Neuronal stem cell (in vitro differentiated cells): ENCODE measurements at regions not wholly inside any gene's neighbourhood (a gene's known extent, or its start where the extent isn't known, plus 50 kb on each side); places are given as distances from the start of the nearest gene placed in this dataset.
A peak's percentile ranks its signal among the peaks of the same experiment; 100 is the strongest.

Experiments
- DNase-seq: peaks from one replicate; pipeline ENCODE4 v3.0.0-alpha.2; 2013; ENCODE audit warnings: low spot score
- H2AFZ ChIP-seq: one replicate; pipeline ENCODE4 v1.6.1; 2013; ENCODE audit warnings: mild to moderate bottlenecking, low read length, inconsistent platforms
- H2AK5ac ChIP-seq: 2 replicates; pipeline ENCODE4 v1.6.1; 2013; ENCODE audit warnings: low read depth, mild to moderate bottlenecking, inconsistent platforms, low read length, moderate library complexity, mixed read lengths
- H2BK120ac ChIP-seq: 2 replicates; pipeline ENCODE4 v1.6.1; 2013; ENCODE audit warnings: low read depth, mild to moderate bottlenecking, inconsistent platforms, low read length, moderate library complexity, mixed read lengths
- H2BK12ac ChIP-seq: one replicate; pipeline ENCODE4 v1.6.1; 2013; ENCODE audit warnings: low read length, inconsistent platforms
- H2BK15ac ChIP-seq: 2 replicates; pipeline ENCODE4 v1.6.1; 2013; ENCODE audit warnings: mild to moderate bottlenecking, low read length, inconsistent platforms, mixed read lengths
- H2BK5ac ChIP-seq: one replicate; pipeline ENCODE4 v1.6.1; 2013; ENCODE audit warnings: inconsistent platforms, mild to moderate bottlenecking, low read length, moderate library complexity
- H3K14ac ChIP-seq: one replicate; pipeline ENCODE4 v1.6.1; 2013; ENCODE audit warnings: low read length, inconsistent platforms
- H3K18ac ChIP-seq: 2 replicates; pipeline ENCODE4 v1.6.1; 2013; ENCODE audit warnings: low read length, inconsistent platforms
- H3K23ac ChIP-seq: 2 replicates; pipeline ENCODE4 v1.6.1; 2013; ENCODE audit warnings: low read depth, mild to moderate bottlenecking, mixed read lengths, low read length, inconsistent platforms; ENCODE audit not compliant: poor library complexity
- H3K27ac ChIP-seq: replicated peaks from 3 replicates; pipeline ENCODE4 v1.5.1; 2013; ENCODE audit warnings: low read length, inconsistent platforms
- H3K27me3 ChIP-seq, 3 experiments: 2 replicates each; pipeline ENCODE4 v1.6.1; 2013; ENCODE audit warnings: low read length in 3 of 3, mild to moderate bottlenecking in 2 of 3, inconsistent platforms in 1 of 3, low read depth in 1 of 3, mixed read lengths in 1 of 3, moderate library complexity in 1 of 3; ENCODE audit not compliant: control insufficient read depth in 3 of 3, insufficient read depth in 3 of 3
- H3K36me3 ChIP-seq, 2 donors: replicated peaks in 1 of 2; 2 replicates each; pipeline ENCODE4 v1.6.1; 2013; ENCODE audit warnings: low read length in 2 of 2; ENCODE audit not compliant: control insufficient read depth in 2 of 2, insufficient read depth in 2 of 2
- H3K4ac ChIP-seq: 2 replicates; pipeline ENCODE4 v1.6.1; 2013; ENCODE audit warnings: inconsistent platforms, mild to moderate bottlenecking, low read length, moderate library complexity
- H3K4me1 ChIP-seq, 2 donors: 1 replicate in 1 of 2; 2 replicates in 1 of 2; pipeline ENCODE4 v1.6.1; 2013; ENCODE audit warnings: low read length in 2 of 2, low read depth in 1 of 2; ENCODE audit not compliant: control insufficient read depth in 2 of 2, insufficient read depth in 1 of 2
- H3K4me2 ChIP-seq: one replicate; pipeline ENCODE4 v1.6.1; 2013; ENCODE audit warnings: mild to moderate bottlenecking, low read length, inconsistent platforms; ENCODE audit not compliant: insufficient read depth, poor library complexity, severe bottlenecking
- H3K4me3 ChIP-seq, 2 donors: 2 replicates each; pipeline ENCODE4 v1.5.1; 2013; ENCODE audit warnings: low read length in 2 of 2, mild to moderate bottlenecking in 2 of 2, inconsistent platforms in 1 of 2, moderate library complexity in 1 of 2
- H3K79me1 ChIP-seq: one replicate; pipeline ENCODE4 v1.6.1; 2013; ENCODE audit warnings: low read depth, mild to moderate bottlenecking, inconsistent platforms, low read length, moderate library complexity
- H3K9ac ChIP-seq: one replicate; pipeline ENCODE4 v1.6.1; 2013; ENCODE audit warnings: mild to moderate bottlenecking, low read depth, low read length, inconsistent platforms; ENCODE audit not compliant: poor library complexity
- H3K9me3 ChIP-seq, 2 donors: replicated peaks in 1 of 2; 2 replicates each; pipeline versions ENCODE3 to v1.6.1; 2013; ENCODE audit warnings: low read length in 2 of 2, mild to moderate bottlenecking in 2 of 2, inconsistent platforms in 1 of 2, low read depth in 1 of 2, mixed read lengths in 1 of 2, moderate library complexity in 1 of 2; ENCODE audit not compliant: control insufficient read depth in 2 of 2, insufficient read depth in 1 of 2
- H4K8ac ChIP-seq: one replicate; pipeline ENCODE4 v1.6.1; 2013; ENCODE audit warnings: low read depth, mild to moderate bottlenecking, inconsistent platforms, low read length, moderate library complexity
- H4K91ac ChIP-seq: one replicate; pipeline ENCODE4 v1.6.1; 2013; ENCODE audit warnings: low read length, low read depth, mild to moderate bottlenecking, inconsistent platforms; ENCODE audit not compliant: poor library complexity
- WGBS, 2 donors: extraction: QIAGEN DNeasy Blood & Tissue Kit; methylation state at CpG; one replicate each; pipeline ENCODE4 v1.1.7; 2013; ENCODE audit warnings: missing lambda C conversion rate in 2 of 2, mixed read lengths in 1 of 2; ENCODE audit not compliant: insufficient read length in 2 of 2, insufficient replicate concordance in 1 of 2; ENCODE audit errors: extremely low coverage in 2 of 2; 5-methylcytosine and 5-hydroxymethylcytosine counted together

- no peak overlapping the region for H3K4me3 ChIP-seq
- no peak overlapping the region for H2BK5ac ChIP-seq
- H3K18ac ChIP-seq = no peak overlapping the region
- no peak overlapping the region for H2BK120ac ChIP-seq
- H3K79me1 ChIP-seq = no peaks in the 10 kb centered on the region
- H3K27ac ChIP-seq = no peak overlapping the region
- no peak overlapping the region for H3K23ac ChIP-seq
- H3K27me3 ChIP-seq = no peaks in the 10 kb centered on the region
- no peak overlapping the region for H2BK12ac ChIP-seq
- no peak overlapping the region for H2AK5ac ChIP-seq
- no peak for DNase-seq
- no peak overlapping the region for H4K8ac ChIP-seq
- no peak overlapping the region for H3K4me2 ChIP-seq
- peaks cover 2 to 6% of the 10 kb centered on the region in 2 donors for H3K4me1 ChIP-seq
- no peak overlapping the region for H3K9ac ChIP-seq
- no peak overlapping the region for H3K4ac ChIP-seq
- H4K91ac ChIP-seq = no peak overlapping the region
- H3K9me3 ChIP-seq = peaks cover 3 to 12% of the 10 kb centered on the region in 2 donors
- no CpG with 5 or more reads among the region's 1 CpG for WGBS, 2 donors
- no peak overlapping the region for H2AFZ ChIP-seq
- H3K36me3 ChIP-seq = no peaks in the 10 kb centered on the region
- no peak overlapping the region for H2BK15ac ChIP-seq
- H3K14ac ChIP-seq = peak overlapping the region; percentile 21
Measured at GRCh38 chr11:100622404-100622803, 64.7 kb upstream of the ARHGAP42 start.

GRCh38 chr11:100624346-100624745 is 62.7 kb upstream of the ARHGAP42 start:
- Histone ChIP-seq H2BK12ac (no peak overlapping the region), H4K8ac (no peak overlapping the region), H2BK15ac (no peak overlapping the region), H3K36me3 (no peaks in the 10 kb centered on the region), H3K9me3 (peaks cover 3 to 12% of the 10 kb centered on the region in 2 donors), H3K18ac (no peak overlapping the region), H3K27me3 (no peaks in the 10 kb centered on the region), H3K79me1 (no peaks in the 10 kb centered on the region), H3K9ac (no peak overlapping the region), H2AK5ac (no peak overlapping the region), H2BK5ac (no peak overlapping the region), H2AFZ (no peak overlapping the region), H3K4me3 (no peak overlapping the region), H3K4me2 (no peak overlapping the region), H3K23ac (no peak overlapping the region), H3K14ac (no peak overlapping the region), H2BK120ac (no peak overlapping the region), H3K27ac (no peak overlapping the region), H3K4me1 (peaks cover 2 to 3% of the 10 kb centered on the region in 2 donors), H4K91ac (no peak overlapping the region), H3K4ac (no peak overlapping the region)
- no peak for DNase-seq
- WGBS, 2 donors = no CpG with 5 or more reads among the region's 2 CpGs

GRCh38 chr11:100625041-100625440 is 62.0 kb upstream of the ARHGAP42 start:
- Histone ChIP-seq H2AK5ac (no peak overlapping the region), H3K23ac (no peak overlapping the region), H3K4me2 (no peak overlapping the region), H2BK15ac (no peak overlapping the region), H2BK120ac (no peak overlapping the region), H3K36me3 (no peaks in the 10 kb centered on the region), H3K27ac (no peak overlapping the region), H3K14ac (no peak overlapping the region), H4K91ac (no peak overlapping the region), H2BK5ac (no peak overlapping the region), H3K9me3 (peaks cover 3 to 12% of the 10 kb centered on the region in 2 donors), H4K8ac (no peak overlapping the region), H3K9ac (no peak overlapping the region), H3K4me1 (peaks cover 0 to 1% of the 10 kb centered on the region in 2 donors), H3K18ac (no peak overlapping the region), H3K4me3 (no peak overlapping the region), H3K79me1 (no peaks in the 10 kb centered on the region), H2AFZ (no peak overlapping the region), H2BK12ac (no peak overlapping the region), H3K4ac (no peak overlapping the region), H3K27me3 (no peaks in the 10 kb centered on the region)
- WGBS, 2 donors = no CpG with 5 or more reads among the region's 4 CpGs
- no peak for DNase-seq

GRCh38 chr11:100629671-100630070 is 57.4 kb upstream of the ARHGAP42 start:
- Histone ChIP-seq H3K9me3 (no peaks in the 10 kb centered on the region), H3K27me3 (no peaks in the 10 kb centered on the region), H3K79me1 (no peaks in the 10 kb centered on the region), H2BK120ac (no peak overlapping the region), H3K4me3 (no peak overlapping the region), H4K91ac (no peak overlapping the region), H2BK5ac (no peak overlapping the region), H3K27ac (no peak overlapping the region), H3K4me2 (no peak overlapping the region), H3K4ac (no peak overlapping the region), H2AFZ (no peak overlapping the region), H2BK15ac (no peak overlapping the region), H2BK12ac (no peak overlapping the region), H3K14ac (no peak overlapping the region), H3K9ac (no peak overlapping the region), H2AK5ac (no peak overlapping the region), H3K36me3 (no peaks in the 10 kb centered on the region), H3K18ac (no peak overlapping the region), H3K4me1 (peaks cover 0 to 1% of the 10 kb centered on the region in 2 donors), H3K23ac (no peak overlapping the region), H4K8ac (no peak overlapping the region)
- DNase-seq = no peak
- WGBS, 2 donors = no CpG with 5 or more reads among the region's 1 CpG
